GM23248 (cell line): ENCODE measurements at regions not wholly inside any gene's neighbourhood (a gene's known extent, or its start where the extent isn't known, plus 50 kb on each side); places are given as distances from the start of the nearest gene placed in this dataset.

Experiments
- DNase-seq: peaks from one replicate; pipeline ENCODE4 v3.0.0-alpha.2; 2015
- H2AFZ ChIP-seq: fragments of 200-600 bp; sonication (generic); 2 replicates; pipeline ENCODE4 v1.6.1; 2016; ENCODE audit warnings: antibody characterized with exemption
- H3F3A ChIP-seq: fragments of 200-600 bp; sonication (generic); 2 replicates; pipeline ENCODE4 v1.6.1; 2016; ENCODE audit warnings: mild to moderate bottlenecking, antibody characterized with exemption, mixed run types; ENCODE audit not compliant: insufficient read depth
- H3K27ac ChIP-seq: fragments of 200-600 bp; sonication (generic); 2 replicates; pipeline ENCODE4 v1.5.1; 2016; ENCODE audit warnings: mild to moderate bottlenecking
- H3K27me3 ChIP-seq: fragments of 200-600 bp; sonication (generic); replicated peaks from 2 replicates; pipeline ENCODE4 v1.6.1; 2016; ENCODE audit warnings: mild to moderate bottlenecking; ENCODE audit not compliant: insufficient read depth
- H3K36me3 ChIP-seq: fragments of 200-600 bp; sonication (generic); 2 replicates; pipeline ENCODE4 v1.6.1; 2016; ENCODE audit warnings: low read depth, mild to moderate bottlenecking
- H3K4me1 ChIP-seq: fragments of 200-600 bp; sonication (generic); 2 replicates; pipeline ENCODE4 v1.6.1; 2016; ENCODE audit warnings: mild to moderate bottlenecking; ENCODE audit not compliant: insufficient read depth
- H3K4me2 ChIP-seq: fragments of 200-600 bp; sonication (generic); one replicate; pipeline ENCODE4 v1.6.1; 2016; ENCODE audit warnings: mild to moderate bottlenecking; ENCODE audit not compliant: unreplicated experiment
- H3K4me3 ChIP-seq: fragments of 200-600 bp; sonication (generic); 2 replicates; pipeline ENCODE4 v1.5.1; 2016; ENCODE audit warnings: mild to moderate bottlenecking
- H3K79me2 ChIP-seq: fragments of 200-600 bp; sonication (generic); 2 replicates; pipeline ENCODE4 v1.6.1; 2016; ENCODE audit warnings: mild to moderate bottlenecking; ENCODE audit not compliant: insufficient read depth
- H3K9ac ChIP-seq: fragments of 200-600 bp; sonication (generic); 2 replicates; pipeline ENCODE4 v1.6.1; 2016; ENCODE audit warnings: mild to moderate bottlenecking
- H3K9me2 ChIP-seq: fragments of 200-600 bp; sonication (generic); 2 replicates; pipeline ENCODE4 v1.6.1; 2016; ENCODE audit warnings: mixed run types, mild to moderate bottlenecking, moderate library complexity; ENCODE audit not compliant: insufficient read depth
- H3K9me3 ChIP-seq: fragments of 200-600 bp; sonication (generic); one replicate; pipeline ENCODE4 v1.6.1; 2017; ENCODE audit warnings: low read depth
- H4K20me1 ChIP-seq: fragments of 200-600 bp; sonication (generic); 2 replicates; pipeline ENCODE4 v1.6.0; 2016; ENCODE audit not compliant: insufficient read depth
- EZH2 ChIP-seq: fragments of 200-600 bp; sonication (generic); IDR thresholded peaks from 2 replicates; pipeline ENCODE4 v1.6.1; 2018; ENCODE audit warnings: antibody characterized with exemption, mild to moderate bottlenecking; ENCODE audit not compliant: insufficient read depth, poor library complexity, severe bottlenecking
- EZH2phosphoT487 ChIP-seq: fragments of 200-600 bp; sonication (generic); IDR thresholded peaks from 2 replicates; pipeline ENCODE4 v1.6.1; 2018; ENCODE audit warnings: antibody characterized with exemption, moderate library complexity, mild to moderate bottlenecking, low read depth; ENCODE audit not compliant: insufficient read depth
- WGBS, 2 experiments: methylation state at CpG; one replicate each; pipeline ENCODE4 v1.1.6; 2015 to 2017; ENCODE audit warnings: low lambda C conversion rate in 2 of 2, low coverage in 1 of 2; ENCODE audit errors: missing lambda C conversion rate in 2 of 2; 5-methylcytosine and 5-hydroxymethylcytosine counted together
- in situ Hi-C: fragments of 300-500 bp; cut with MboI; formaldehyde crosslinking; loops from 2 replicates; pipeline ENCODE4 v1.15.0; 2020

- H3K4me2 ChIP-seq = peak overlapping the region; percentile 27
These were observed 134.9 kb upstream of the VEGFC start for GRCh38 chr4:176927664-176928063.

DNA sequence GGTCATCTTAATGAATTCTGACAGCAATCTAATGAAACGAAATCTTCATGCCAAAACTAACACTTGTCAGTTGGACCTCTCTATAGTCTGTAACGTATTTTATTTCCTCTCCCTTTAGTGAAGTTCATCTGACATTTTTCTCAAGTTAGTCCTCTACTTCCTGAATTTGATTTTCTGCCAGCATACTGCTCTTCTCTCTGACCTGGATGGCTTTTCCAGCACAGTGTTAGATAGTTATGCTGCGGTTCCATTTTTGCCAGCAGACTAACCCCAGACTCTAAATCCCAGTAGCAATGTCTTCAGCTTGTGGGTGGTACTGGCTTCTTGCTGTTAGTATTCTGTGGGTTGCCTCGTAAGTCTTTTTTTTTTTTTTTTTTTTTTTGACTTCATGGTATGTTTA, 146.7 kb upstream of the VEGFC start:
- no peaks in the 10 kb centered on the region for H3F3A ChIP-seq
- no peak overlapping the region for H2AFZ ChIP-seq
- no peak for TF ChIP-seq EZH2
- TF ChIP-seq EZH2phosphoT487 = no peak
- no peaks in the 10 kb centered on the region for H3K79me2 ChIP-seq
- no peaks in the 10 kb centered on the region for H3K9me2 ChIP-seq
- H3K4me3 ChIP-seq = no peak overlapping the region
- no peaks in the 10 kb centered on the region for H3K9me3 ChIP-seq
- no peak overlapping the region for H3K9ac ChIP-seq
- H3K4me2 ChIP-seq = peak overlapping the region; percentile 8
- H3K4me1 ChIP-seq = no peaks in the 10 kb centered on the region; the same call in 1 of the 2 replicates
- H3K36me3 ChIP-seq = no peaks in the 10 kb centered on the region
- no peaks in the 10 kb centered on the region for H3K27me3 ChIP-seq
- peak; percentile 58 for DNase-seq
- 68 to 69% methylated on average over 4 of the region's 4 CpGs for WGBS, 2 experiments
- H4K20me1 ChIP-seq = no peaks in the 10 kb centered on the region
- in situ Hi-C loops = no loop called here
- no peak overlapping the region for H3K27ac ChIP-seq

More at GRCh38 chr4:176927664-176928063, 134.9 kb upstream of the VEGFC start:
- no peak overlapping the region for H2AFZ ChIP-seq
- H3K36me3 ChIP-seq = no peaks in the 10 kb centered on the region
- WGBS, 2 experiments = 1 to 2% methylated on average over 2 of the region's 2 CpGs
- TF ChIP-seq EZH2phosphoT487 = no peak
- TF ChIP-seq EZH2 = no peak
- H3K79me2 ChIP-seq = no peaks in the 10 kb centered on the region
- H3K9ac ChIP-seq = no peak overlapping the region
- no peak overlapping the region for H3K4me3 ChIP-seq
- in situ Hi-C loops = no loop called here
- H3K9me3 ChIP-seq = no peaks in the 10 kb centered on the region
- peaks cover 19% of the 10 kb centered on the region for H3F3A ChIP-seq
- H3K27me3 ChIP-seq = no peaks in the 10 kb centered on the region
- H3K4me1 ChIP-seq = peaks cover 23% of the 10 kb centered on the region
- peak overlapping the region; percentile 4; the same call in 1 of the 2 replicates for H3K27ac ChIP-seq
- no peaks in the 10 kb centered on the region for H4K20me1 ChIP-seq
- DNase-seq = peak; percentile 85
- H3K9me2 ChIP-seq = no peaks in the 10 kb centered on the region

DNA sequence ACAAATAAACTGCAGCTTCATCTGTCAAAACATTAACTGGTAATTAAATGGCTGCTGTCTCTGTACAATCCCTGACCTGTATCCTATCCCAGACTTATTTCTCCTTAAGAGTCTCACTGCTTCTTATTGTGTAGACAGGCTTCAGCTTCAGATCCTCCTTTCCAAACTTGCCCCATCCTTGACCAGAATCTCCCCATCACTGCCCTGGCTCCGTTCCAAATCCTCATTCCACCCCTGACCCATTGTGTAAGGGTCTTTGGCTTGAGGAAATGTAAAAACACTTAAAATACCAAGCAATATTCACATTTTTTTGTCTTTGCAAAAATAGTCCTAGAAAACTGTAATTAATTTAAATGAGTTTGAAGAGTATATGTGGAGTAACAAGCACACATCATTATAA, 152.6 kb upstream of the VEGFC start:
- no peak for DNase-seq
- no peaks in the 10 kb centered on the region for H3K36me3 ChIP-seq
- WGBS, 2 experiments = 20 to 54% methylated on average over 1 of the region's 1 CpG
- H4K20me1 ChIP-seq = no peaks in the 10 kb centered on the region
- H3K9me2 ChIP-seq = no peaks in the 10 kb centered on the region
- no peak overlapping the region for H3K9ac ChIP-seq
- H3K27ac ChIP-seq = no peak overlapping the region
- H3F3A ChIP-seq = no peaks in the 10 kb centered on the region
- no peaks in the 10 kb centered on the region for H3K9me3 ChIP-seq
- H3K27me3 ChIP-seq = no peaks in the 10 kb centered on the region
- in situ Hi-C loops = no loop called here
- no peaks in the 10 kb centered on the region; the same call in 1 of the 2 replicates for H3K4me1 ChIP-seq
- no peak overlapping the region for H2AFZ ChIP-seq
- TF ChIP-seq EZH2 = no peak
- no peak for TF ChIP-seq EZH2phosphoT487
- no peak overlapping the region for H3K4me2 ChIP-seq
- no peaks in the 10 kb centered on the region for H3K79me2 ChIP-seq
- H3K4me3 ChIP-seq = no peak overlapping the region

- Histone ChIP-seq H3K9me2 (no peaks in the 10 kb centered on the region), H3K27ac (no peak overlapping the region), H3K4me1 (no peaks in the 10 kb centered on the region), H3F3A (no peaks in the 10 kb centered on the region), H3K9ac (no peak overlapping the region), H3K79me2 (no peaks in the 10 kb centered on the region), H3K9me3 (no peaks in the 10 kb centered on the region), H2AFZ (no peak overlapping the region), H4K20me1 (no peaks in the 10 kb centered on the region), H3K4me3 (no peak overlapping the region), H3K27me3 (no peaks in the 10 kb centered on the region), H3K4me2 (no peak overlapping the region), H3K36me3 (no peaks in the 10 kb centered on the region)
- 80 to 85% methylated on average over 5 of the region's 5 CpGs for WGBS, 2 experiments
- in situ Hi-C loops = no loop called here
- TF ChIP-seq EZH2 (no peak), EZH2phosphoT487 (no peak)
- DNase-seq = no peak
These were observed 156.3 kb upstream of the VEGFC start for GRCh38 chr4:176949029-176949428.

DNA sequence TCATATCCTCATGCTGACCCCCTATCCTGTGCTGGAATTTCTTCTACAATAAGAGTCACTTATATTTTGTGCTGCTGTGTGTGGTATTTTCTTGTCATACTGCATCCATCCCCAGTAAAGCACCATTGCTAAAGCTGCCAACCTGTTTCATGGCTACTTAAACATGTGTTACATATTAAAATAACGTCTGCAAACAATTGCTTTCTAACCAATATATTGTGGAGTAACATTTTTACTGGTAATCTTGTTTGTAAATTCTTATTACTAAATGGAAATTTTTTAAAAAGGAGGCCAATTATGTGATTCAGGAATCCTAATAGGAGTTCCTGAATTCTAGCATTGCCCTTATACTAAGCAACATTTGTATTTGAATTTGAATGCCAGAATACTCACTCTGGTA, 160.3 kb upstream of the VEGFC start:
- Histone ChIP-seq H3K36me3 (no peaks in the 10 kb centered on the region), H3K9me3 (no peaks in the 10 kb centered on the region), H3K27ac (no peak overlapping the region), H2AFZ (no peak overlapping the region), H3F3A (no peaks in the 10 kb centered on the region), H3K9ac (no peak overlapping the region), H3K4me2 (no peak overlapping the region), H3K4me1 (no peaks in the 10 kb centered on the region), H3K27me3 (no peaks in the 10 kb centered on the region), H3K4me3 (no peak overlapping the region), H3K79me2 (no peaks in the 10 kb centered on the region), H4K20me1 (no peaks in the 10 kb centered on the region), H3K9me2 (no peaks in the 10 kb centered on the region)
- in situ Hi-C loops = no loop called here
- no peak for TF ChIP-seq EZH2phosphoT487
- TF ChIP-seq EZH2 = no peak
- no peak for DNase-seq
- 17% methylated on average over 1 of the region's 1 CpG for WGBS, 2 experiments
